ENCODE measurements at regions not wholly inside any gene's neighbourhood (a gene's known extent, or its start where the extent isn't known, plus 50 kb on each side); places are given as distances from the start of the nearest gene placed in this dataset.

DNA sequence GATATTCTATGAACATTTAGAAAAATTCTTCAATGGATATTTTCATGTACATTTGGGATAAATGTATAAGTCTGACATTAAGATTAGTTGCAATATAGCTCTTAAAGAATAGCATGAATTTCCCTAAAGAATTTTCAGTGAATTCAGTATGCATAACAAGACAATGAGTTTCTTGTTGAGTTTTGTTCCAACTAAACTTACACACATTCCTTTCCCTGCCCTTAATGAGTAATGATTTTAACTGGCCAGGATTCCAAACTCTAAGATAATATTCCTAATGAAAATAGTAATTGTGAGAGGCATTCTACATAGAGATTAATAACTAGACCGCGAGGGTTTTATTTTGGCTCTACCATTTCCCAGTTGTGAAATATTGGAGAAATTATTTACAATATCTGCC is 390.3 kb upstream of the GALNT5 start:
- TF ChIP-seq CTCF (IDR thresholded peaks at IDR 0.05) (no peak), EZH2 (IDR thresholded peaks at IDR 0.05; ENCODE audit: borderline replicate concordance, insufficient read depth, low read depth, low read length, poor library complexity, severe bottlenecking) (no peak)

All from B cell (primary cell).